HCT116 (cell line): ENCODE measurements at regions not wholly inside any gene's neighbourhood (a gene's known extent, or its start where the extent isn't known, plus 50 kb on each side); places are given as distances from the start of the nearest gene placed in this dataset.

ENCODE experiments used
- ATAC-seq: fragments of 200-7000 bp; cut with Tn5 transposase; 2 replicates; pipeline ENCODE4 v1.9.1; 2020; ENCODE audit warnings: mild to moderate bottlenecking, moderate library complexity
- BruUV-seq: library from RNA; stranded (reverse); fragments of 400-500 nt; replicated peaks from 2 replicates; lab custom pipeline; 2021; lab: Mats Ljungman, UMichigan
- CTCF ChIA-PET: fragments of 300-600 bp; sonication (Branson Sonifier 250); formaldehyde crosslinking; loops from one replicate; lab custom pipeline; 2021; ENCODE audit warnings: antibody characterized with exemption; lab: Charles Lee
- POLR2A ChIA-PET: fragments of 300-600, 350-600 bp; sonication (Branson Sonifier 250); formaldehyde crosslinking; loops from one replicate; lab custom pipeline; 2021; ENCODE audit warnings: antibody characterized with exemption; lab: Charles Lee
- RAD21 ChIA-PET, 2 experiments: fragments of 300-600 bp; sonication (Branson Sonifier 250); formaldehyde crosslinking; loops; one replicate each; lab custom pipeline; 2023; ENCODE audit warnings: low total read pairs in 2 of 2; ENCODE audit not compliant: uncharacterized antibody in 2 of 2, unreplicated experiment in 2 of 2, low non-redundant PET in 1 of 2; lab: Charles Lee
- DNase-seq: peaks from one replicate; pipeline ENCODE4 v3.0.0-alpha.2; 2010; ENCODE audit warnings: low read depth, low spot score
- H2AFZ ChIP-seq: fragments of 200-600 bp; shearing (Covaris generic), sonication (generic); 2 replicates; pipeline ENCODE4 v1.6.1; 2017; ENCODE audit warnings: low read depth, mixed run types, mixed read lengths, antibody characterized with exemption, low read length; ENCODE audit not compliant: poor library complexity, severe bottlenecking
- H3K27ac ChIP-seq: 2 replicates; pipeline ENCODE4 v1.5.1; 2012; ENCODE audit warnings: low read depth, low read length
- H3K27me3 ChIP-seq: fragments of 200-600 bp; sonication (generic); 2 replicates; pipeline ENCODE4 v1.6.1; 2016; ENCODE audit warnings: mixed run types, low read length, mixed read lengths; ENCODE audit not compliant: insufficient read depth
- H3K36me3 ChIP-seq, 2 experiments: fragments of 200-500 bp in 1 of 2; fragments of 200-600 bp in 1 of 2; sonication (Bioruptor generic) in 1 of 2; sonication (generic) in 1 of 2; 2 replicates each; pipeline versions ENCODE4 v1.5.1 to v1.6.1; 2014 to 2016; ENCODE audit warnings: low read length in 2 of 2, inconsistent platforms in 1 of 2, mixed read lengths in 1 of 2, mixed run types in 1 of 2; ENCODE audit not compliant: insufficient read depth in 2 of 2, control insufficient read depth in 1 of 2
- H3K4me1 ChIP-seq, 2 experiments: fragments of 200-600 bp in 1 of 2; sonication (generic) in 1 of 2; 2 replicates each; pipeline versions ENCODE4 v1.5.1 to v1.6.1; 2012 to 2017; ENCODE audit warnings: low read length in 2 of 2, inconsistent platforms in 1 of 2, mild to moderate bottlenecking in 1 of 2, mixed read lengths in 1 of 2, mixed run types in 1 of 2, moderate library complexity in 1 of 2; ENCODE audit not compliant: insufficient read depth in 2 of 2, control insufficient read depth in 1 of 2
- H3K4me2 ChIP-seq: fragments of 200-600 bp; sonication (generic); 2 replicates; pipeline ENCODE4 v1.6.1; 2017; ENCODE audit warnings: mixed run types, low read length, mixed read lengths
- H3K4me3 ChIP-seq, 2 experiments: fragments of 200-600 bp in 1 of 2; sonication (generic) in 1 of 2; replicated peaks in 1 of 2; 2 replicates each; pipeline ENCODE4 v1.5.1; 2011 to 2016; ENCODE audit warnings: low read length in 2 of 2, control low read depth in 1 of 2, low read depth in 1 of 2, mild to moderate bottlenecking in 1 of 2, mixed read lengths in 1 of 2, mixed run types in 1 of 2
- H3K79me2 ChIP-seq: fragments of 200-600 bp; sonication (generic); 2 replicates; pipeline ENCODE4 v1.6.1; 2017; ENCODE audit warnings: mild to moderate bottlenecking, mixed run types, low read length, moderate library complexity, mixed read lengths; ENCODE audit not compliant: insufficient read depth
- H3K9ac ChIP-seq: fragments of 200-600 bp; sonication (generic); 2 replicates; pipeline ENCODE4 v1.6.1; 2016; ENCODE audit warnings: low read length, mixed read lengths
- H3K9me2 ChIP-seq: fragments of 200-600 bp; sonication (generic), shearing (Covaris generic); 2 replicates; pipeline ENCODE4 v1.6.1; 2017; ENCODE audit warnings: mixed run types, mild to moderate bottlenecking, moderate library complexity; ENCODE audit not compliant: insufficient read depth
- H3K9me3 ChIP-seq, 2 experiments: fragments of 200-500 bp in 1 of 2; fragments of 200-600 bp in 1 of 2; sonication (Bioruptor generic) in 1 of 2; sonication (generic) in 1 of 2; 2 replicates each; pipeline ENCODE4 v1.6.1; 2014 to 2017; ENCODE audit warnings: low read length in 2 of 2, mixed read lengths in 2 of 2, inconsistent platforms in 1 of 2, low read depth in 1 of 2, mild to moderate bottlenecking in 1 of 2, mixed run types in 1 of 2, moderate library complexity in 1 of 2; ENCODE audit not compliant: control insufficient read depth in 1 of 2, insufficient read depth in 1 of 2
- H4K20me1 ChIP-seq: fragments of 200-600 bp; sonication (generic), shearing (Covaris generic); 2 replicates; pipeline ENCODE4 v1.6.1; 2017; ENCODE audit warnings: mixed run types, mild to moderate bottlenecking, moderate library complexity; ENCODE audit not compliant: insufficient read depth
- CBX3 ChIP-seq: IDR thresholded peaks from 2 replicates; pipeline ENCODE4 v1.6.1; 2012; ENCODE audit warnings: low read depth
- CEBPB ChIP-seq: IDR thresholded peaks from 2 replicates; pipeline ENCODE4 v1.6.1; 2012; ENCODE audit warnings: low read depth
- ELF1 ChIP-seq: IDR thresholded peaks from 2 replicates; pipeline ENCODE4 v1.6.1; 2012; ENCODE audit warnings: low read depth, borderline replicate concordance
- FOSL1 ChIP-seq: IDR thresholded peaks from 2 replicates; pipeline ENCODE4 v1.6.1; 2012; ENCODE audit warnings: low read depth
- POLR2A ChIP-seq: IDR thresholded peaks from 2 replicates; pipeline ENCODE4 v1.7.0; 2011; ENCODE audit warnings: borderline replicate concordance; ENCODE audit not compliant: insufficient read depth, insufficient read length; ENCODE audit errors: extremely low read depth
- POLR2AphosphoS5 ChIP-seq: IDR thresholded peaks from 2 replicates; pipeline ENCODE4 v1.6.1; 2011; ENCODE audit warnings: mild to moderate bottlenecking, low read depth, low read length, moderate library complexity
- REST ChIP-seq: IDR thresholded peaks from 2 replicates; pipeline ENCODE4 v1.6.1; 2012; ENCODE audit warnings: low read depth
- SIN3A ChIP-seq: IDR thresholded peaks from 2 replicates; pipeline ENCODE4 v1.6.1; 2012; ENCODE audit warnings: low read depth
- SP1 ChIP-seq: IDR thresholded peaks from 2 replicates; pipeline ENCODE4 v1.6.1; 2012; ENCODE audit warnings: low read depth
- SRF ChIP-seq: IDR thresholded peaks from 2 replicates; pipeline ENCODE4 v1.6.1; 2012; ENCODE audit warnings: low read depth
- TCF7L2 ChIP-seq: IDR thresholded peaks from 2 replicates; pipeline ENCODE4 v1.7.0; 2011; ENCODE audit warnings: borderline replicate concordance, inconsistent platforms; ENCODE audit not compliant: insufficient read depth, insufficient read length; ENCODE audit errors: extremely low read depth
- ZNF274 ChIP-seq: fragments of 200-500 bp; sonication (Bioruptor generic); IDR thresholded peaks from 2 replicates; pipeline ENCODE4 v1.6.1; 2014; ENCODE audit warnings: mild to moderate bottlenecking, low read depth, low read length, inconsistent platforms
- intact Hi-C: fragments of 100-400 bp; cut with micrococcal nuclease; formaldehyde crosslinking; loops from 2 replicates; pipeline ENCODE4 v1.10.0; 2022
- TF ChIP-seq, protein P1 (sequence below): IDR thresholded peaks from 2 replicates; pipeline ENCODE4 v1.6.1; 2012
- TF ChIP-seq, protein P2 (sequence below): IDR thresholded peaks from 2 replicates; pipeline ENCODE4 v1.6.1; 2012

DNA sequence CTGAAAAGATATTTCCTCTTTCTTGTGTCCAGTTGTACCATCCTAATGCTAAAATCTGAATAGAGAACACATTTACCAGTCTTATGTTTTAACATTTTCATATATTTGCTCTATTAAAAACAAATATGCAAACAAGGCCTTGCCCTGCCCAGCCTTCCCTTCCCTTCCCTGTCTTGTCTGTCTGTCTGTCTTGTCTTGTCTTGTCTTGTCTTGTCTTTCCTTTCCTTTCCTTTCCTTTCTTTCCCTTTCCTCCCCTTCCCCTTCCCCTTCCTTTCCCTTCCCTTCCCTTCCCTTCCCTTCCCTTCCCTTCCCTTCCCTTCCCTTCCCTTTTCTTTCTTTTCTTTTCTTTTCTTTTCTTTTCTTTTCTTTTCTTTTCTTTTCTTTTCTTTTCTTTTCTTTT lies 1103.5 kb downstream of the STIM2 start (continued):
- TF ChIP-seq CBX3: no peak
- TF ChIP-seq, all 23 proteins: peak for 0

- ChIA-PET RAD21 (no interaction called here), CTCF (no interaction called here), POLR2A (no interaction called here)
- no peaks in the 10 kb centered on the region for H3K27me3 ChIP-seq
- no peak for ATAC-seq
- H3K9me3 ChIP-seq: no peaks in the 10 kb centered on the region
- no peak for DNase-seq
- H2AFZ ChIP-seq: no peak overlapping the region
- no peak overlapping the region for H3K27ac ChIP-seq
- no peak overlapping the region for H3K9ac ChIP-seq
- no peaks in the 10 kb centered on the region for H3K4me1 ChIP-seq
- no peaks in the 10 kb centered on the region for H3K9me2 ChIP-seq
- no peak overlapping the region for H3K4me2 ChIP-seq
- H3K36me3 ChIP-seq: no peaks in the 10 kb centered on the region
- H3K4me3 ChIP-seq: no peak overlapping the region
- no TSS peak for BruUV-seq
- intact Hi-C loops: no loop called here
- TF ChIP-seq SRF (no peak), POLR2AphosphoS5 (no peak), CBX3 (no peak), POLR2A (no peak), FOSL1 (no peak), CEBPB (no peak), ZNF274 (no peak), SP1 (no peak), TCF7L2 (no peak), REST (no peak), ELF1 (no peak), SIN3A (no peak)
- TF ChIP-seq, protein P1, sequence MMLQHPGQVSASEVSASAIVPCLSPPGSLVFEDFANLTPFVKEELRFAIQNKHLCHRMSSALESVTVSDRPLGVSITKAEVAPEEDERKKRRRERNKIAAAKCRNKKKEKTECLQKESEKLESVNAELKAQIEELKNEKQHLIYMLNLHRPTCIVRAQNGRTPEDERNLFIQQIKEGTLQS: no peak
- TF ChIP-seq, protein P2, sequence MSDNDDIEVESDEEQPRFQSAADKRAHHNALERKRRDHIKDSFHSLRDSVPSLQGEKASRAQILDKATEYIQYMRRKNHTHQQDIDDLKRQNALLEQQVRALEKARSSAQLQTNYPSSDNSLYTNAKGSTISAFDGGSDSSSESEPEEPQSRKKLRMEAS: no peak
- H4K20me1 ChIP-seq: no peaks in the 10 kb centered on the region
- no peaks in the 10 kb centered on the region for H3K79me2 ChIP-seq
Measured at GRCh38 chr4:27966664-27967063, 1106.0 kb downstream of the STIM2 start.
